ENCODE measurements at regions not wholly inside any gene's neighbourhood (a gene's known extent, or its start where the extent isn't known, plus 50 kb on each side); places are given as distances from the start of the nearest gene placed in this dataset.

GRCh38 chr20:22762576-22763256 lies 178.3 kb upstream of the FOXA2 start:
- peaks cover 10% of the 10 kb centered on the region for H3K79me1 ChIP-seq (ENCODE audit: low read length)
- H3K4me3 ChIP-seq (ENCODE audit: low read depth, low read length): no peak overlapping the region
- peak overlapping the region; percentile 48 for H4K91ac ChIP-seq (ENCODE audit: low read depth, low read length)
- no peak overlapping the region for H3K18ac ChIP-seq (ENCODE audit: low read length)
- peak overlapping the region; percentile 79 for H3K14ac ChIP-seq (ENCODE audit: low read length)
- H3K4me2 ChIP-seq (ENCODE audit: low read length): no peak overlapping the region
- H2AK5ac ChIP-seq (ENCODE audit: low read length): peak overlapping the region; percentile 74
- H3K4ac ChIP-seq (ENCODE audit: low read depth, low read length): no peak overlapping the region
- no peak overlapping the region for H2AFZ ChIP-seq (ENCODE audit: insufficient read depth, low read length, poor library complexity)
- H3K27me3 ChIP-seq (ENCODE audit: insufficient read depth, low read length): no peaks in the 10 kb centered on the region
- WGBS (ENCODE audit: extremely low coverage, insufficient coverage, insufficient read length): no CpG with 5 or more reads among the region's 6 CpGs
- H3K23ac ChIP-seq (ENCODE audit: low read length): no peak overlapping the region
- peak overlapping the region; percentile 83 for H2BK120ac ChIP-seq (ENCODE audit: insufficient read depth, low read length, poor library complexity)
- no peak overlapping the region for H4K12ac ChIP-seq (ENCODE audit: low read depth, low read length)
- no peak overlapping the region for H3K9ac ChIP-seq (ENCODE audit: low read length)
- no peak overlapping the region for H4K8ac ChIP-seq (ENCODE audit: low read depth, low read length)
- peaks cover 2% of the 10 kb centered on the region for H3K9me3 ChIP-seq (ENCODE audit: insufficient read depth, low read depth, low read length)
- no peaks in the 10 kb centered on the region for H3K79me2 ChIP-seq (ENCODE audit: control insufficient read depth, insufficient read depth, low read length, poor library complexity)
- no peak overlapping the region for H2BK5ac ChIP-seq (ENCODE audit: low read depth, low read length, poor library complexity)
- H3K4me1 ChIP-seq (ENCODE audit: control insufficient read depth in 1 of 2, insufficient read depth in 2 of 2, low read length in 2 of 2): peaks cover 13 to 20% of the 10 kb centered on the region in 2 experiments
- peak; percentile 16 to 35 for DNase-seq
- no peak overlapping the region for H3K27ac ChIP-seq (ENCODE audit: low read depth, low read length)
- H2BK12ac ChIP-seq (ENCODE audit: low read length): peak overlapping the region; percentile 60
- no peaks in the 10 kb centered on the region for H3K36me3 ChIP-seq (ENCODE audit: control insufficient read depth in 1 of 2, insufficient read depth in 2 of 2, low read length in 2 of 2)

GRCh38 chr20:22763257-22763906 lies 179.0 kb upstream of the FOXA2 start:
- Histone ChIP-seq H2BK5ac (ENCODE audit: low read depth, low read length, poor library complexity) (peak overlapping the region; percentile 39), H3K4me3 (ENCODE audit: low read depth, low read length) (no peak overlapping the region), H3K9me3 (ENCODE audit: insufficient read depth, low read depth, low read length) (peaks cover 2% of the 10 kb centered on the region), H3K27ac (ENCODE audit: low read depth, low read length) (peak overlapping the region; percentile 47), H3K36me3 (ENCODE audit: control insufficient read depth in 1 of 2, insufficient read depth in 2 of 2, low read length in 2 of 2) (no peaks in the 10 kb centered on the region), H3K23ac (ENCODE audit: low read length) (peak overlapping the region; percentile 2), H2AFZ (ENCODE audit: insufficient read depth, low read length, poor library complexity) (no peak overlapping the region), H4K12ac (ENCODE audit: low read depth, low read length) (no peak overlapping the region), H3K9ac (ENCODE audit: low read length) (no peak overlapping the region), H3K79me2 (ENCODE audit: control insufficient read depth, insufficient read depth, low read length, poor library complexity) (no peaks in the 10 kb centered on the region), H3K14ac (ENCODE audit: low read length) (peak overlapping the region; percentile 34), H3K27me3 (ENCODE audit: insufficient read depth, low read length) (no peaks in the 10 kb centered on the region), H3K79me1 (ENCODE audit: low read length) (peaks cover 12% of the 10 kb centered on the region), H2BK120ac (ENCODE audit: insufficient read depth, low read length, poor library complexity) (peak overlapping the region; percentile 77), H3K4ac (ENCODE audit: low read depth, low read length) (no peak overlapping the region), H2AK5ac (ENCODE audit: low read length) (peak overlapping the region; percentile 51), H4K91ac (ENCODE audit: low read depth, low read length) (peak overlapping the region; percentile 70), H3K18ac (ENCODE audit: low read length) (peak overlapping the region; percentile 21), H3K4me2 (ENCODE audit: low read length) (no peak overlapping the region), H4K8ac (ENCODE audit: low read depth, low read length) (peak overlapping the region; percentile 42), H2BK12ac (ENCODE audit: low read length) (peak overlapping the region; percentile 62), H3K4me1 (ENCODE audit: control insufficient read depth in 1 of 2, insufficient read depth in 2 of 2, low read length in 2 of 2) (peaks cover 16 to 23% of the 10 kb centered on the region in 2 experiments)
- no CpG with 5 or more reads among the region's 9 CpGs for WGBS (ENCODE audit: extremely low coverage, insufficient coverage, insufficient read length)
- DNase-seq: peak; percentile 88 to 97

GRCh38 chr20:22768266-22769178 lies 184.2 kb upstream of the FOXA2 start:
- Histone ChIP-seq H2BK5ac (ENCODE audit: low read depth, low read length, poor library complexity) (no peak overlapping the region), H3K79me2 (ENCODE audit: control insufficient read depth, insufficient read depth, low read length, poor library complexity) (no peaks in the 10 kb centered on the region), H4K8ac (ENCODE audit: low read depth, low read length) (no peak overlapping the region), H2BK120ac (ENCODE audit: insufficient read depth, low read length, poor library complexity) (no peak overlapping the region), H3K14ac (ENCODE audit: low read length) (no peak overlapping the region), H2AK5ac (ENCODE audit: low read length) (no peak overlapping the region), H3K9ac (ENCODE audit: low read length) (no peak overlapping the region), H3K27me3 (ENCODE audit: insufficient read depth, low read length) (no peaks in the 10 kb centered on the region), H3K4me3 (ENCODE audit: low read depth, low read length) (no peak overlapping the region), H3K79me1 (ENCODE audit: low read length) (peaks cover 5% of the 10 kb centered on the region), H3K9me3 (ENCODE audit: insufficient read depth, low read depth, low read length) (peaks cover 2% of the 10 kb centered on the region), H4K12ac (ENCODE audit: low read depth, low read length) (no peak overlapping the region), H3K27ac (ENCODE audit: low read depth, low read length) (peak overlapping the region; percentile 55), H3K23ac (ENCODE audit: low read length) (no peak overlapping the region), H3K4ac (ENCODE audit: low read depth, low read length) (no peak overlapping the region), H3K36me3 (ENCODE audit: control insufficient read depth in 1 of 2, insufficient read depth in 2 of 2, low read length in 2 of 2) (no peaks in the 10 kb centered on the region), H2BK12ac (ENCODE audit: low read length) (no peak overlapping the region), H3K4me1 (ENCODE audit: control insufficient read depth in 1 of 2, insufficient read depth in 2 of 2, low read length in 2 of 2) (peaks cover 10 to 21% of the 10 kb centered on the region in 2 experiments), H2AFZ (ENCODE audit: insufficient read depth, low read length, poor library complexity) (no peak overlapping the region), H3K4me2 (ENCODE audit: low read length) (no peak overlapping the region), H4K91ac (ENCODE audit: low read depth, low read length) (no peak overlapping the region), H3K18ac (ENCODE audit: low read length) (no peak overlapping the region)
- peak; percentile 45 to 69 for DNase-seq
- no CpG with 5 or more reads among the region's 11 CpGs for WGBS (ENCODE audit: extremely low coverage, insufficient coverage, insufficient read length)

- Histone ChIP-seq H4K8ac (ENCODE audit: low read depth, low read length) (no peak overlapping the region), H3K9me3 (ENCODE audit: insufficient read depth, low read depth, low read length) (no peaks in the 10 kb centered on the region), H4K12ac (ENCODE audit: low read depth, low read length) (no peak overlapping the region), H2BK120ac (ENCODE audit: insufficient read depth, low read length, poor library complexity) (no peak overlapping the region), H2AFZ (ENCODE audit: insufficient read depth, low read length, poor library complexity) (no peak overlapping the region), H2BK12ac (ENCODE audit: low read length) (peak overlapping the region; percentile 66), H3K4me1 (ENCODE audit: control insufficient read depth in 1 of 2, insufficient read depth in 2 of 2, low read length in 2 of 2) (peaks cover 17 to 31% of the 10 kb centered on the region in 2 experiments), H3K4ac (ENCODE audit: low read depth, low read length) (no peak overlapping the region), H3K9ac (ENCODE audit: low read length) (no peak overlapping the region), H3K27me3 (ENCODE audit: insufficient read depth, low read length) (no peaks in the 10 kb centered on the region), H3K79me1 (ENCODE audit: low read length) (peaks cover 12% of the 10 kb centered on the region), H3K79me2 (ENCODE audit: control insufficient read depth, insufficient read depth, low read length, poor library complexity) (no peaks in the 10 kb centered on the region), H4K91ac (ENCODE audit: low read depth, low read length) (no peak overlapping the region), H3K36me3 (ENCODE audit: control insufficient read depth in 1 of 2, insufficient read depth in 2 of 2, low read length in 2 of 2) (no peaks in the 10 kb centered on the region), H3K23ac (ENCODE audit: low read length) (no peak overlapping the region), H2AK5ac (ENCODE audit: low read length) (peak overlapping the region; percentile 50), H3K27ac (ENCODE audit: low read depth, low read length) (no peak overlapping the region), H3K18ac (ENCODE audit: low read length) (no peak overlapping the region), H3K4me3 (ENCODE audit: low read depth, low read length) (no peak overlapping the region), H3K4me2 (ENCODE audit: low read length) (no peak overlapping the region), H3K14ac (ENCODE audit: low read length) (no peak overlapping the region), H2BK5ac (ENCODE audit: low read depth, low read length, poor library complexity) (no peak overlapping the region)
- no peak for DNase-seq
These were observed 185.9 kb upstream of the FOXA2 start for GRCh38 chr20:22770241-22770800.
